ENCODE measurements at regions not wholly inside any gene's neighbourhood (a gene's known extent, or its start where the extent isn't known, plus 50 kb on each side); places are given as distances from the start of the nearest gene placed in this dataset.

DNA sequence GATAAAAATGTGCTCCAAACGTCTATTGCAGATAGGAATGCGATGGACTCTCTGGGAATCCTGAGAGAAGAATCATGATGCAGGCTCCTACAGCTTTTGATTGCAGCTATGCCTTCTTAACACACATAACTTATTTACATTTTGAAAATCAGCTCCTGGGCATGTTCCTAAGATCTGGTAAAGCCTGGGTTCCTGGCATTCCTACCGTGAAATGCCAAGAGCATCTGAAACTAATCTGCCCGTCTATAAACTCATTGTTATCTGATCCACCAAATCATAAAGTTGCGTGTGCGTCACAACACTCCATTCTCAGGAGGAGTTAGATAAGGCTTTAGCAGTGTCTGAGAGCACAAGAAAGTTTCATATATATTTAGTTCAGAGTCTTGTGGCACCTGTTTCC, 79.0 kb upstream of the VGLL3 start:
- TF ChIP-seq CTCF (IDR thresholded peaks at IDR 0.05) (no peak), EP300 (IDR thresholded peaks at IDR 0.05; ENCODE audit: borderline replicate concordance in 1 of 2, low read depth in 1 of 2, low read length in 1 of 2) (no peak), MEF2A (IDR thresholded peaks at IDR 0.05; ENCODE audit: borderline replicate concordance, low read depth) (no peak), YY1 (IDR thresholded peaks at IDR 0.05; ENCODE audit: low read depth) (no peak), ZBTB33 (IDR thresholded peaks at IDR 0.05; ENCODE audit: borderline replicate concordance, low read depth) (no peak), RAD21 (IDR thresholded peaks at IDR 0.05; ENCODE audit: low read length) (no peak), EZH2phosphoT487 (IDR thresholded peaks at IDR 0.05; ENCODE audit: borderline replicate concordance, low read depth) (no peak), FOSL2 (IDR thresholded peaks at IDR 0.05; ENCODE audit: borderline replicate concordance, low read depth) (no peak), RCOR1 (IDR thresholded peaks at IDR 0.05; ENCODE audit: low read length) (no peak)

Measured in SK-N-SH (cell line).